ENCODE measurements at regions not wholly inside any gene's neighbourhood (a gene's known extent, or its start where the extent isn't known, plus 50 kb on each side); places are given as distances from the start of the nearest gene placed in this dataset.

DNA sequence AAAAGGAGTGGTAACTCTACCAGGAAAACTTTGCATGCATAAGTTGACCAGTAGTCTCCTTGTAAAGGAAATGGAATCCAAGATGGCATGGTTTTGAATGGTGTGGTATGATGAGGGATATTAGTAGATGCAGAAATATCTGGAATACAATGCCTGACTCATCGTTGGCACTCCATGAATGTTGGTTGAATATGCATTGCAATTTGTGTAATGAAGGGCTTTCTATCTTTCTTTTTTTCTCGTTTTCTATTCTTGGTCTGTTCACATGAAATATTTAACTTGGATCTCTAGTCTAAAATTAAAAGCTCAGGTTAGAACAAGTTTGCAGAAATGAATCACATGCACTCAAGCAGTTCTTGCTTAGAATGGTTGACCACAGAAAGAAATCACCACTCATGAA, 195.3 kb upstream of the ADRA1D start:
- TF ChIP-seq EZH2 (IDR thresholded peaks at IDR 0.05) (no peak), POLR2AphosphoS5 (IDR thresholded peaks at IDR 0.05; ENCODE audit: borderline replicate concordance, low read depth, low read length) (no peak)
